Tibial nerve (tissue), 4 donors: ENCODE measurements at regions not wholly inside any gene's neighbourhood (a gene's known extent, or its start where the extent isn't known, plus 50 kb on each side); places are given as distances from the start of the nearest gene placed in this dataset.

Experiments used
- DNase-seq, 2 donors: peaks; one replicate each; pipeline ENCODE4 v3.0.0-alpha.2; 2019; ENCODE audit warnings: low spot score in 2 of 2
- H3K27ac ChIP-seq, 4 donors: fragments of 200-600 bp; sonication (generic) in 3 of 4; one replicate each; pipeline ENCODE4 v1.5.1; 2017 to 2019; ENCODE audit warnings: mild to moderate bottlenecking in 1 of 4
- H3K27me3 ChIP-seq, 2 donors: fragments of 200-600 bp; sonication (generic) in 1 of 2; one replicate each; pipeline versions ENCODE4 v1.5.1 to v1.6.0; 2017 to 2019
- H3K36me3 ChIP-seq, 3 donors: fragments of 200-600 bp; sonication (generic); one replicate each; pipeline ENCODE4 v1.5.1; 2018 to 2019
- H3K4me1 ChIP-seq, 4 donors: fragments of 200-600 bp; sonication (generic) in 3 of 4; one replicate each; pipeline ENCODE4 v1.5.1; 2017 to 2019
- H3K4me3 ChIP-seq, 4 donors: fragments of 200-600 bp; sonication (generic) in 3 of 4; one replicate each; pipeline ENCODE4 v1.5.1; 2017 to 2019; ENCODE audit warnings: mild to moderate bottlenecking in 1 of 4, moderate library complexity in 1 of 4
- H3K9me3 ChIP-seq, 4 donors: fragments of 200-600 bp; sonication (generic) in 3 of 4; one replicate each; pipeline ENCODE4 v1.5.1; 2017 to 2019
- CTCF ChIP-seq, 5 experiments: fragments of 200-600 bp in 3 of 5; fragments of 450-650 bp in 2 of 5; sonication (generic) in 3 of 5; IDR thresholded peaks; one replicate each; pipeline ENCODE4 v1.5.1; 2016 to 2019; ENCODE audit warnings: antibody characterized with exemption in 5 of 5, mild to moderate bottlenecking in 3 of 5, moderate library complexity in 2 of 5
- EP300 ChIP-seq, 2 donors: sonication (generic); formaldehyde crosslinking; IDR thresholded peaks; one replicate each; pipeline ENCODE4 v1.6.1; 2017; ENCODE audit warnings: antibody characterized with exemption in 2 of 2, mild to moderate bottlenecking in 1 of 2
- POLR2A ChIP-seq, 2 donors: fragments of 450-650 bp; IDR thresholded peaks; one replicate each; pipeline ENCODE4 v1.6.1; 2017; ENCODE audit warnings: antibody characterized with exemption in 2 of 2, mild to moderate bottlenecking in 2 of 2, moderate library complexity in 2 of 2
- WGBS, 2 donors: methylation state at CpG; one replicate each; pipeline ENCODE4 v1.1.5; 2018; 5-methylcytosine and 5-hydroxymethylcytosine counted together

GRCh38 chr5:30626557-30626956 lies 566.9 kb upstream of the CDH6 start:
- Histone ChIP-seq H3K36me3 (no peaks in the 10 kb centered on the region), H3K27me3 (no peaks in the 10 kb centered on the region), H3K9me3 (no peaks in the 10 kb centered on the region), H3K27ac (no peak overlapping the region), H3K4me3 (no peak overlapping the region), H3K4me1 (no peaks in the 10 kb centered on the region)
- 62 to 64% methylated on average over 2 of the region's 2 CpGs for WGBS, 2 donors
- DNase-seq, result no peak
- TF ChIP-seq EP300 (IDR thresholded peaks at IDR 0.05), result no peak
- no peak for TF ChIP-seq CTCF (IDR thresholded peaks at IDR 0.05)

GRCh38 chr5:30620481-30621085 lies 572.9 kb upstream of the CDH6 start:
- H3K4me1 ChIP-seq, result no peaks in the 10 kb centered on the region
- no peaks in the 10 kb centered on the region for H3K36me3 ChIP-seq
- no peaks in the 10 kb centered on the region for H3K27me3 ChIP-seq
- no peak for DNase-seq
- no peak overlapping the region for H3K27ac ChIP-seq
- H3K4me3 ChIP-seq, result no peak overlapping the region
- peaks cover 0 to 26% (median 0%) of the 10 kb centered on the region in 4 donors for H3K9me3 ChIP-seq
- TF ChIP-seq EP300 (IDR thresholded peaks at IDR 0.05) (no peak), POLR2A (IDR thresholded peaks at IDR 0.05) (no peak), CTCF (IDR thresholded peaks at IDR 0.05) (no peak)
- WGBS, 2 donors, result 75 to 80% methylated on average over 2 of the region's 2 CpGs

- Histone ChIP-seq H3K4me1 (no peaks in the 10 kb centered on the region), H3K4me3 (no peak overlapping the region), H3K36me3 (no peaks in the 10 kb centered on the region), H3K27me3 (no peaks in the 10 kb centered on the region), H3K27ac (no peak overlapping the region), H3K9me3 (no peaks in the 10 kb centered on the region)
- DNase-seq, result no peak
- TF ChIP-seq POLR2A (IDR thresholded peaks at IDR 0.05) (no peak), CTCF (IDR thresholded peaks at IDR 0.05) (no peak), EP300 (IDR thresholded peaks at IDR 0.05) (no peak)
- 80 to 85% methylated on average over 3 of the region's 3 CpGs for WGBS, 2 donors
These were observed 585.0 kb upstream of the CDH6 start for GRCh38 chr5:30608501-30608900.

GRCh38 chr5:30607301-30607894 lies 586.1 kb upstream of the CDH6 start:
- no peak for DNase-seq
- TF ChIP-seq CTCF (IDR thresholded peaks at IDR 0.05), result no peak
- no peak for TF ChIP-seq EP300 (IDR thresholded peaks at IDR 0.05)
- no peak for TF ChIP-seq POLR2A (IDR thresholded peaks at IDR 0.05)
- H3K36me3 ChIP-seq, result no peaks in the 10 kb centered on the region
- H3K4me3 ChIP-seq, result no peak overlapping the region
- H3K4me1 ChIP-seq, result no peaks in the 10 kb centered on the region
- no peaks in the 10 kb centered on the region for H3K9me3 ChIP-seq
- H3K27me3 ChIP-seq, result no peaks in the 10 kb centered on the region
- no peak overlapping the region for H3K27ac ChIP-seq
- WGBS, 2 donors, result 66 to 68% methylated on average over 3 of the region's 3 CpGs

GRCh38 chr5:30605693-30606268 lies 587.7 kb upstream of the CDH6 start:
- Histone ChIP-seq H3K4me1 (no peaks in the 10 kb centered on the region), H3K4me3 (no peak overlapping the region), H3K27me3 (no peaks in the 10 kb centered on the region), H3K27ac (no peak overlapping the region), H3K9me3 (no peaks in the 10 kb centered on the region), H3K36me3 (no peaks in the 10 kb centered on the region)
- DNase-seq, result no peak
- WGBS, 2 donors, result 82 to 84% methylated on average over 2 of the region's 2 CpGs
- TF ChIP-seq POLR2A (IDR thresholded peaks at IDR 0.05) (no peak), CTCF (IDR thresholded peaks at IDR 0.05) (no peak), EP300 (IDR thresholded peaks at IDR 0.05) (no peak)
